ENCODE measurements at regions not wholly inside any gene's neighbourhood (a gene's known extent, or its start where the extent isn't known, plus 50 kb on each side); places are given as distances from the start of the nearest gene placed in this dataset.

GRCh38 chr2:62564380-62565137 is 58.6 kb upstream of the TMEM17 start:
- Histone ChIP-seq H2BK5ac (ENCODE audit: low read length) (no peak overlapping the region), H2AFZ (ENCODE audit: low read length) (no peak overlapping the region), H2AK5ac (ENCODE audit: low read depth, low read length) (no peak overlapping the region), H2BK15ac (ENCODE audit: low read length) (no peak overlapping the region), H3K4ac (ENCODE audit: low read length) (no peak overlapping the region), H3K27me3 (ENCODE audit: control insufficient read depth in 3 of 3, insufficient read depth in 3 of 3, low read depth in 1 of 3, low read length in 3 of 3) (peaks cover 0 to 7% (median 0%) of the 10 kb centered on the region in 3 experiments), H2BK12ac (ENCODE audit: low read length) (no peak overlapping the region), H3K9me3 (replicated peaks in 1 of 2; ENCODE audit: control insufficient read depth in 2 of 2, insufficient read depth in 1 of 2, low read depth in 1 of 2, low read length in 2 of 2) (no peaks in the 10 kb centered on the region), H3K14ac (ENCODE audit: low read length) (no peak overlapping the region), H3K23ac (ENCODE audit: low read depth, low read length, poor library complexity) (no peak overlapping the region), H3K79me1 (ENCODE audit: low read depth, low read length) (no peaks in the 10 kb centered on the region), H3K4me1 (ENCODE audit: control insufficient read depth in 2 of 2, insufficient read depth in 1 of 2, low read depth in 1 of 2, low read length in 2 of 2) (no peaks in the 10 kb centered on the region), H3K27ac (replicated peaks; ENCODE audit: low read length) (no peak overlapping the region), H3K18ac (ENCODE audit: low read length) (no peak overlapping the region), H3K4me3 (ENCODE audit: low read length in 2 of 2) (no peak overlapping the region), H3K9ac (ENCODE audit: low read depth, low read length, poor library complexity) (no peak overlapping the region), H3K4me2 (ENCODE audit: insufficient read depth, low read length, poor library complexity, severe bottlenecking) (no peak overlapping the region), H2BK120ac (ENCODE audit: low read depth, low read length) (no peak overlapping the region), H4K8ac (ENCODE audit: low read depth, low read length) (no peak overlapping the region), H4K91ac (ENCODE audit: low read depth, low read length, poor library complexity) (no peak overlapping the region), H3K36me3 (replicated peaks in 1 of 2; ENCODE audit: control insufficient read depth in 2 of 2, insufficient read depth in 2 of 2, low read length in 2 of 2) (no peaks in the 10 kb centered on the region)
- DNase-seq (ENCODE audit: low spot score): no peak
- WGBS, 2 donors (ENCODE audit: extremely low coverage in 2 of 2, insufficient read length in 2 of 2, insufficient replicate concordance in 1 of 2): no CpG with 5 or more reads among the region's 4 CpGs

- Histone ChIP-seq H3K14ac (ENCODE audit: low read length) (no peak overlapping the region), H2BK5ac (ENCODE audit: low read length) (no peak overlapping the region), H3K9me3 (replicated peaks in 1 of 2; ENCODE audit: control insufficient read depth in 2 of 2, insufficient read depth in 1 of 2, low read depth in 1 of 2, low read length in 2 of 2) (no peaks in the 10 kb centered on the region), H3K4me2 (ENCODE audit: insufficient read depth, low read length, poor library complexity, severe bottlenecking) (no peak overlapping the region), H4K8ac (ENCODE audit: low read depth, low read length) (no peak overlapping the region), H3K36me3 (replicated peaks in 1 of 2; ENCODE audit: control insufficient read depth in 2 of 2, insufficient read depth in 2 of 2, low read length in 2 of 2) (no peaks in the 10 kb centered on the region), H2AK5ac (ENCODE audit: low read depth, low read length) (no peak overlapping the region), H2BK120ac (ENCODE audit: low read depth, low read length) (no peak overlapping the region), H4K91ac (ENCODE audit: low read depth, low read length, poor library complexity) (no peak overlapping the region), H3K27me3 (ENCODE audit: control insufficient read depth in 3 of 3, insufficient read depth in 3 of 3, low read depth in 1 of 3, low read length in 3 of 3) (no peaks in the 10 kb centered on the region), H3K27ac (replicated peaks; ENCODE audit: low read length) (no peak overlapping the region), H3K79me1 (ENCODE audit: low read depth, low read length) (no peaks in the 10 kb centered on the region), H2BK15ac (ENCODE audit: low read length) (no peak overlapping the region), H2AFZ (ENCODE audit: low read length) (no peak overlapping the region), H3K23ac (ENCODE audit: low read depth, low read length, poor library complexity) (no peak overlapping the region), H3K18ac (ENCODE audit: low read length) (no peak overlapping the region), H2BK12ac (ENCODE audit: low read length) (no peak overlapping the region), H3K4ac (ENCODE audit: low read length) (no peak overlapping the region), H3K4me3 (ENCODE audit: low read length in 2 of 2) (no peak overlapping the region), H3K9ac (ENCODE audit: low read depth, low read length, poor library complexity) (no peak overlapping the region), H3K4me1 (ENCODE audit: control insufficient read depth in 2 of 2, insufficient read depth in 1 of 2, low read depth in 1 of 2, low read length in 2 of 2) (no peaks in the 10 kb centered on the region)
- no peak for DNase-seq (ENCODE audit: low spot score)
- no CpG with 5 or more reads among the region's 4 CpGs for WGBS, 2 donors (ENCODE audit: extremely low coverage in 2 of 2, insufficient read length in 2 of 2, insufficient replicate concordance in 1 of 2)
Measured at GRCh38 chr2:62561586-62561985, 55.6 kb upstream of the TMEM17 start.

- Histone ChIP-seq H2BK15ac (ENCODE audit: low read length) (no peak overlapping the region), H3K79me1 (ENCODE audit: low read depth, low read length) (no peaks in the 10 kb centered on the region), H2BK12ac (ENCODE audit: low read length) (no peak overlapping the region), H3K36me3 (replicated peaks in 1 of 2; ENCODE audit: control insufficient read depth in 2 of 2, insufficient read depth in 2 of 2, low read length in 2 of 2) (no peaks in the 10 kb centered on the region), H4K91ac (ENCODE audit: low read depth, low read length, poor library complexity) (no peak overlapping the region), H3K9ac (ENCODE audit: low read depth, low read length, poor library complexity) (no peak overlapping the region), H4K8ac (ENCODE audit: low read depth, low read length) (no peak overlapping the region), H3K4me1 (ENCODE audit: control insufficient read depth in 2 of 2, insufficient read depth in 1 of 2, low read depth in 1 of 2, low read length in 2 of 2) (no peaks in the 10 kb centered on the region), H3K9me3 (replicated peaks in 1 of 2; ENCODE audit: control insufficient read depth in 2 of 2, insufficient read depth in 1 of 2, low read depth in 1 of 2, low read length in 2 of 2) (no peaks in the 10 kb centered on the region), H2BK5ac (ENCODE audit: low read length) (no peak overlapping the region), H3K14ac (ENCODE audit: low read length) (no peak overlapping the region), H3K18ac (ENCODE audit: low read length) (no peak overlapping the region), H3K23ac (ENCODE audit: low read depth, low read length, poor library complexity) (no peak overlapping the region), H2BK120ac (ENCODE audit: low read depth, low read length) (no peak overlapping the region), H3K4ac (ENCODE audit: low read length) (no peak overlapping the region), H3K4me3 (ENCODE audit: low read length in 2 of 2) (no peak overlapping the region), H3K4me2 (ENCODE audit: insufficient read depth, low read length, poor library complexity, severe bottlenecking) (no peak overlapping the region), H3K27me3 (ENCODE audit: control insufficient read depth in 3 of 3, insufficient read depth in 3 of 3, low read depth in 1 of 3, low read length in 3 of 3) (no peaks in the 10 kb centered on the region), H2AK5ac (ENCODE audit: low read depth, low read length) (no peak overlapping the region), H2AFZ (ENCODE audit: low read length) (no peak overlapping the region), H3K27ac (replicated peaks; ENCODE audit: low read length) (no peak overlapping the region)
- no peak for DNase-seq (ENCODE audit: low spot score)
- no CpG with 5 or more reads among the region's 2 CpGs for WGBS, 2 donors (ENCODE audit: extremely low coverage in 2 of 2, insufficient read length in 2 of 2, insufficient replicate concordance in 1 of 2)
Measured at GRCh38 chr2:62559582-62559981, 53.6 kb upstream of the TMEM17 start.

GRCh38 chr2:62558743-62559142 is 52.7 kb upstream of the TMEM17 start:
- H2BK120ac ChIP-seq (ENCODE audit: low read depth, low read length): no peak overlapping the region
- H4K91ac ChIP-seq (ENCODE audit: low read depth, low read length, poor library complexity): no peak overlapping the region
- H3K27ac ChIP-seq (replicated peaks; ENCODE audit: low read length): no peak overlapping the region
- H2AK5ac ChIP-seq (ENCODE audit: low read depth, low read length): no peak overlapping the region
- no peaks in the 10 kb centered on the region for H3K79me1 ChIP-seq (ENCODE audit: low read depth, low read length)
- H3K4me3 ChIP-seq (ENCODE audit: low read length in 2 of 2): no peak overlapping the region
- DNase-seq (ENCODE audit: low spot score): no peak
- no peak overlapping the region for H2BK15ac ChIP-seq (ENCODE audit: low read length)
- no peak overlapping the region for H3K14ac ChIP-seq (ENCODE audit: low read length)
- no peaks in the 10 kb centered on the region for H3K36me3 ChIP-seq (replicated peaks in 1 of 2; ENCODE audit: control insufficient read depth in 2 of 2, insufficient read depth in 2 of 2, low read length in 2 of 2)
- no peak overlapping the region for H3K4me2 ChIP-seq (ENCODE audit: insufficient read depth, low read length, poor library complexity, severe bottlenecking)
- no peak overlapping the region for H2BK12ac ChIP-seq (ENCODE audit: low read length)
- H4K8ac ChIP-seq (ENCODE audit: low read depth, low read length): no peak overlapping the region
- WGBS, 2 donors (ENCODE audit: extremely low coverage in 2 of 2, insufficient read length in 2 of 2, insufficient replicate concordance in 1 of 2): no CpG with 5 or more reads among the region's 1 CpG
- no peak overlapping the region for H3K18ac ChIP-seq (ENCODE audit: low read length)
- no peaks in the 10 kb centered on the region for H3K27me3 ChIP-seq (ENCODE audit: control insufficient read depth in 3 of 3, insufficient read depth in 3 of 3, low read depth in 1 of 3, low read length in 3 of 3)
- no peaks in the 10 kb centered on the region for H3K9me3 ChIP-seq (replicated peaks in 1 of 2; ENCODE audit: control insufficient read depth in 2 of 2, insufficient read depth in 1 of 2, low read depth in 1 of 2, low read length in 2 of 2)
- no peak overlapping the region for H3K4ac ChIP-seq (ENCODE audit: low read length)
- H3K4me1 ChIP-seq (ENCODE audit: control insufficient read depth in 2 of 2, insufficient read depth in 1 of 2, low read depth in 1 of 2, low read length in 2 of 2): no peaks in the 10 kb centered on the region
- H3K9ac ChIP-seq (ENCODE audit: low read depth, low read length, poor library complexity): no peak overlapping the region
- no peak overlapping the region for H2BK5ac ChIP-seq (ENCODE audit: low read length)
- no peak overlapping the region for H3K23ac ChIP-seq (ENCODE audit: low read depth, low read length, poor library complexity)
- no peak overlapping the region for H2AFZ ChIP-seq (ENCODE audit: low read length)

All from neuronal stem cell (in vitro differentiated cells).